HG03575 (cell line): ENCODE measurements at regions not wholly inside any gene's neighbourhood (a gene's known extent, or its start where the extent isn't known, plus 50 kb on each side); places are given as distances from the start of the nearest gene placed in this dataset.
"Not testable (repeated sequence)": the region's sequence is repeated elsewhere in the genome, so short reads cannot be mapped to it uniquely, and the experiment has no call there.

ENCODE experiments used
- ATAC-seq: cut with Tn5 transposase; IDR thresholded peaks from one replicate; pipeline ENCODE4 v1.9.1; 2021; ENCODE audit not compliant: unreplicated experiment, insufficient number of reproducible peaks, low FRiP score; ENCODE audit errors: extremely low read depth

DNA sequence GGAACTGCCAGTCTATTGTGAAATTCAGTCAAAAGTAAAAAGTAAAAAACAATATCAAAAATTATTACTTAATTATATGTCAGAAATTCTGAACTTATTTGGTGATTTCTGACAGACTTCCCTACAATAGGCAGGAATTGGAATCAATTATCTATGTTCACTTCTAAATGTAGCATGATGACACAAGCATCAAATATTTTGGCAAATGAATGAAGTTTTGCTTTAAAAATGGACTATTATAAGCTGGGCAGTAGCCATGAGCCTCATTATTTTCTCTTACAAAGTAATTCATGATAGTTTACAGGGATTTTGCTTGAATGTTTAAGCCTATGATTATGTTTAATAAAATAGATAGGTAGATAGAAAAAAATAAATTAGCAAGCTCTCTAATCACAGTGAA is 582.6 kb downstream of the SLITRK6 start:
- ATAC-seq = no peak

DNA sequence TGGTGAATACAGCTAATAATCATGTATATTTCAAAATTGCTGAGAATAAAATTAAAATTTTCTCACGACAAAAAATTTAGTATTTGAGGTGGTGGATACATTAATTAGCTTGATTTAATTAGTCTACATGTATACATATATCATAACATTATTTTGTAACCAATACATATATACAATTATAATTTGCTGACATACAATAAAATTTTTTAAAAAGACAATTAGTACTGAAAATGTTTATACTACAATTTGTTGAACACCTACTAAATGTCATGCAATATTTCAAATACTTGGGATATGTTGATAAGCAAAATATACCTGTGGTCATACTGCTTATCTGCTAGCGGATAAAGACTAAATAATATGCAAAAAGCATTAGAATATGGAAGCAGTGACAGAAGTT is 586.5 kb downstream of the SLITRK6 start:
- no peak for ATAC-seq

DNA sequence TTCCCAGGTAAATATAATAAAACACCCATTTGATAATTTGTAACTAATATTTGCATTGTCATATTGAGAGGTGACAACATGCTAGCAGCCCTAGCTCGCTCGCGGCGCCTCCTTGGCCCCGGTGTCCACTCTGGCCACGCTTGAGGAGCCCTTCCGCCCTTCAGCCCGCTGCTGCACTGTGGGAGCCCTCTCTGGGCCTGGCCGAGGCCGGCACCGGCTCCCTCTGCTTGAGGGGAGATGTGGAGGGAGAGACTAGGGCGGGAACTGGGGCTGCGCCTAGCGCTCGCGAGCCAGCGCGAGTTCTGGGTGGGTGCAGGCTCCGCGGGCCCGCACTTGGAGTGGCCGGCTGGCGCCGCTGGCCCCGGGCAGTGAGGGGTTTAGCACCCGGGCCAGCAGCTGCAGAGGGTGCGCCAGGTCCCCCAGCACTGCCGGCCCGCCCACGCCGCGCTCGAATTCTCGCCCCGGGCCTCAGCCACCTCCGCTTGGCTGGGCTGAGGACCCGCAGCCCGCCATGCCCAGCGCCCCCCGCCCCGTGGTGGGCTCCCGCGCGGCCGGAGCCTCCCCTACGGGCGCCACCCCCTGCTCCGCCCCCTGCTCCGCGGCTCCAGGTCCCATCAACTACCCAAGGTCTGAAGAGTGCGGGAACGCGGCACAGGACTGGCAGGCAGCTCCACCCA is 594.4 kb downstream of the SLITRK6 start:
- ATAC-seq = no peak

DNA sequence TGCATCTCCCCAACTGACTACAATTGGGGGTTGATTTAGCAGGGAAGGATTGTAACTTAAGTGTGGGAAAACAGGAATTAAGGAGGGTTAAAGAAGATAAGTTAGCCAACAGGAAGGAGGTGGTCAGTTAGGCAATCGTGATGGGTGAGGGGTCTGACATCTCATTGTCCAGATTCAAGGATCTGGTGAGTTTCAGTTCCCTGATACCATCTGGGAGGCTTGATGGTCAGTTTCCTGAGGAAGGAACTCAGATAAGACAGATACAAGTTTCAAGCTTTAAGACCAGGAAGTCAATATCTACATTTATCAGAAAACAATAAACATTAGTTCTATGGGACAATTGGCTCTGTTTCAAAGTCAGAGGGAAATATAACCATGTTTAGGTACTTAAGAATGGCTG is 601.8 kb downstream of the SLITRK6 start:
- no peak for ATAC-seq

DNA sequence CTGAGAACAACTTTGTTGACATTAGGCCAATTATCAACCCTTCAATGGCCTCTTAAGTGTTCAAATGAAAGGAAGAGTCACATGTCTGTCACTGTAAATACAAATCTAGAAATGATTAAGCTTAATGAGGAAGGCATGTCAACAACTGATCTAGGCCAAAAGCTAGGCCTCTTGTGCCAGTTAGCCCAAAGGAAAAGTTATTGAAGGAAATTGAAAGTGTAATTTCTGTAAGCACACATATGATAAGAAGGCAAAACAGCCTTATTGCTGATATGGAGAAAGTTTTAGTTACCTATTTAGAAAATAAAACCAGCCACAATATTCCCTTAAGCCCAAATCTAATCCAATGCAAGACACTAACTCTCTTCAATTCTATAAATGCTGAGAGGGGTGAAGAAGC is 604.7 kb downstream of the SLITRK6 start:
- no peak for ATAC-seq

DNA sequence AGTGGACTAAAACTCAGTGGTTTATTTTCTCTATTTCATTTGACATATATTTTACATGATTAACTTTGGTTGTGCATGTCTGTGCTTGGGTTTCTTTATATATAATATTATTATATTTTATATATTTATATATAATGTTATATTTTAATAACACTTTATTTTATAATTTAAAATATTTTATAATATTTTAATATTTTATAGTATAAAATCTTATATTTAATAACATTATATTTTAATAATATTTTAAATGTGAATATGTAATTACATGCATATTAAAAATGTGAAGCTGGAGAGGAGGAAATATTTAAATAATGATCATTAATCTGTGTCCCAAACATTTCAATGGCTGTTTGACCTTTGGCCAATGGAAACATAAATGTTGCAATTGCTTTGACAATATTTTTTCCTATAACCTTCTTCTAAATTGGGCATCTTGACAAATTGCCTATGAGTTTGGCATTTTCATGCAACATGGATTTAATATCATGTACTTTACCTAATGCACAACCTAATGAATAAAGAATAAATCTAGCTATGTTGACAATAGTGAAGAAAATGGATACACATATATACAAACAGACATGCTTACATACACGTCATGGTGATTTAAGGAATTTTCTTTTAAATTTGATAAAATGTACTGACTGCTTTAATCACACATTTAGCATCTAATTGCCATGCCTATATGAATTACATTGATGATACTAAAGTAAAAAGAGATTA is 607.1 kb downstream of the SLITRK6 start:
- no peak for ATAC-seq

DNA sequence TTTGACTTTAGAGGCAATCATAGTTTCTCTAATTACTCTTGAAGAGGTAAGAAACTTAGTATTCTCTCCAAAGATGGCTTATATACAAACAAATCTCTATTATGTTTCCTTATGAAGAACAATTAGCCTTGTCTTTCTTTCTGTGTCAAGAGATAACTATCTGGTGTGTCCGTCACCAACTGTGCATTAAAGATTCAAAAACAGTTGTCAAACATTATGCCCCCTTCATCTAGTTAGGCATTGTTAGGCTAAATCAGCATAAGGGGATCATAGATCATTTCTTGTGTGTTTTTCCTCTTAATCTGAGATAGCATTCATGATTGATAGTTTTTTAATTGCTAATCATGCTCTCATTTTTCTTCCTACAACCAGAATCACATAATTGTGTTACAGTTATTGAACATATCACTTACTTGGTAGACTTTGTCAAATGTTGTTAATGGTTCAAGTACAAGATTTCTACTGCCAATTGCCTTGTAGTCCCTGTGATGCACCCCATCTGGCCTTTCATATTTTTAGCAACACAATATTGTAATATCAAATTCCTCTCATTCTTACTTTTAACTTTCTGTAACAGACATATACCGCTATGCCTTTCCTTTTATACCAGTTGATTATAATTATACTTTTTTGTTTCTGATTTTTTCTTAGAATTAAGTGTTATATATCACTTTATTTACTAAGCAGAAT is 612.7 kb downstream of the SLITRK6 start:
- no peak for ATAC-seq

DNA sequence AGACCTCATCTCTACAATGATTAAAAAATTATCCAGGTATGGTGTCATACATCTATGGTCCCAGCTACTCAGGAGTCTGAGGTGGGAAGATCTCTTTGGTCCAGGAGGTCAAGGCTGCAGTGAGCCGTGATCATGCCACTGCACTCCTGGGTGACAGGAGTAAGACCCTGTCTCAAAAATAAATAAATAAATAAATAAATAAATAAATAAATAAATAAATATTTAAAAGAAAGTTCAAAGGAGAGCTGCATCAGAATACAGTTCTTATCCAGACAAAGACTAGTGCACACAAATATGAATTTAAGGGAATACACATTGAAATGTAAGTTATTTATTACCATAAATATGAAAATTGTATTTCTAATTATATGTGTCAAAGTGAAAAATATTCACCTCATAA is 624.9 kb downstream of the SLITRK6 start:
- ATAC-seq = no peak

DNA sequence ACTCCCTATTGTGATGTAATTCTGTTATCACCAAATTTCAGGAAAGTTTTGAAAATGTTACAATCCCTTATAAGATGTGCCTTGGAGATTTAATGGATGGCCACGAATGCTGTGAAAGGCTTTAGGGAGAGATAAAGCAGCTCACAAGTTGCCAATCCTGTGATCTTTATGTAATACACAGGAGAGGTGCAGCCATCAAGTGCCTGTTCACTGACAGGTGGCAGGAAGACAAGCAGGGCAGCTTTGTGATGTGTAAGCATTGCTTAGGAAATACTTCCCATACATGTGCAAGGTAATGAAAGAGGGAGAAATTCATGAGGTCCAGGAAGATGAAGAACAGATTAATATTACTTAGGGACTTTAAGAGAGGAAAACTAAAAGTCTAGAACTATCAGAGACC is 628.8 kb downstream of the SLITRK6 start:
- ATAC-seq = no peak

DNA sequence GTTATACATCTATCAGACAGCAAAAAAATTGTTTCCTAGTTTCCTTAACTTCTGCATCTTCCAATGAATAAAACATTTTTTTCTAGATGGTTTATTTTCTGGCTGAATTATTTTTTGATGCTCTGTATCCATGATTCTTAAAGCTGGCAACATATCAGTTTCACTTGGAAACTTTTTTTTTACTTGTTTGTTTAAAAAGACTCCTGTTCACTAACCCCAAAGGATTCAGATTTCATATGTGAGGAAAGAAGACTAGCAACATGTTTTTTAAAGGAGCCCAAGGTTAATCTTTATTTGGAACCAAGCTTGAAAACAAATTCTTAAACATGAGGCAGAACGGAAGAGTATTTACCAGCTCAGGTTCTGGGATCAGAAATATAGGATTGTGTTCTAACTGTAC is 632.3 kb downstream of the SLITRK6 start:
- ATAC-seq = no peak

DNA sequence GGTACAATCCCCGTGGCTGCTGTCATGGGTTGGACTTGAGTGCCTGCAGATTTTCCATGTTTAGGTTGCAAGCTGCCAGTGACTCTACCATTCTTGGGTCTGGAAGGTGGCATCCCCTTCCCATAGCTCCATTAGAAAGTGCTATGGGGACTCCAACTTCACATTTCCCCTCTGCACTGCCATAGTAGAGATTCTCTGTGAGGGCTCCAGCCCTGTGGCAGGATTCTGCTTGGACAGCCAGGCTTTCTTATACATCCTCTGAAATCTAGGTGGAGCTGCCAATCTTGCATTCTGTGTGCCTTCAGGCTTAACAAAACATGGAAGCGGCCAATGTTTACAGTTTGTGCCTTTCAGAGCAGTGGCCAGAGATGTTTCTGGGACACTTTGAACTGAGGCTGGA is 636.2 kb downstream of the SLITRK6 start:
- ATAC-seq = no peak

DNA sequence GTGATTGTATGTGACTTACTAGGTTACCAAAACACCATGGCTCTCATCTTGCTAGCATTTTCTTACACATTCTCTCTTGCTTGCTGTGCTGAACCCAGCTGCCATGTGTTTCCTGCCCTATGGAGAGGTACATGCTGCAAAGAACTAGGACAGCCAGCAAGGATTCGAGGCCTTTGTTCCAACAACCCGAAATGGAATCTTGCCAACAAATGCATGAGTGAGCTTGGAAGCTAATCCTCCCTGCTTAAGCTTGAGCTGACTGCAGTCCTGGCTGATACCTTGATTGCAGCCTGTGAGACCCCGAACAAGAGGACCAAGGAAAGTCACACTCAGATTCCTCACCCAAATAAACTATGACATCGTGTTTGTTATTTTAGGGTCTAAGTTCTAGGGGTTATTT is 651.2 kb downstream of the SLITRK6 start:
- ATAC-seq = no peak

DNA sequence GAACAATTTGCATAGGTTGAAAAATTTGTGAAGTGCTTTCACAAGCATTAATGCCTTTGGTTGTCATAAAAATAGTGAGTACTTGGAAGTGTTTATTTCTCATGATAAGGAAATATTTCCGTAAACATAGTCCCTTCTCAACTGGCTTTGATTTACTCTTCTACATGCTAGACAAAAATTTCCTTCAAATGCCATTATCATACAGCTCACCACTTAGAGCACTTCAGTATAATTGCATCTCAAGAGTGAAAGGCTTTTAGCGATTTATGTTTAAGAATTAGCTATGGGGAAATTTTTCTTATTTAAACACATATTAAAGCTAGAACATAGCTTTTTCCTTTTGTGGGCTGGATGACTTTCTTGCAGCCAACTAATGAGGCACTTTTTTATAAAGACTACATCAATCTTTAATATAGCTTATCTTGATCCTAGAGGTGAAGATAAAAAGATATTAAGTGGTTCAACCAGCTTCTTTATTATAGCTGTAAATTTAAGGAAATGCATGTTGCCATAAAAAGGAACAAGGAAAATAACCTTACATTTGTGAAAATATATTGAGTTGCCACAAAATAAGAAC is 656.8 kb downstream of the SLITRK6 start:
- ATAC-seq = no peak

DNA sequence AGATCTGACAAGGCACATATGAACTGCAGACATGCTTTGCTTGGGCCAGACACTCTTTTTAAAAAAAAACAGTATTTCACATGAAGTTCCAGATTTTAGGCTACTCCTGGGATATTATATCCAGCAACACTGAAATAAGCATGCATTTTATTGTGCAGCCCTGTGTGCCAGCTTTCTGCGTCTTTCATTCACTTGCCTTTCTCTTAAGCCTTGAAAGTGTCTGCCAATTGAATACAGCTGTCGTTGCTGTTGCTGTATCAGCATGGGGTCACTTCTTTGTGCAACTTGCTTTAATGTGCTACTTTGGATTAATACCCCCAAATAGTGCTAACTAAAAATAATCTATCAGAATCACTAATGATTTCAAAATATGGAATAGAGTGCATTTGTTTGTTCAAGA is 657.8 kb downstream of the SLITRK6 start:
- no peak for ATAC-seq

DNA sequence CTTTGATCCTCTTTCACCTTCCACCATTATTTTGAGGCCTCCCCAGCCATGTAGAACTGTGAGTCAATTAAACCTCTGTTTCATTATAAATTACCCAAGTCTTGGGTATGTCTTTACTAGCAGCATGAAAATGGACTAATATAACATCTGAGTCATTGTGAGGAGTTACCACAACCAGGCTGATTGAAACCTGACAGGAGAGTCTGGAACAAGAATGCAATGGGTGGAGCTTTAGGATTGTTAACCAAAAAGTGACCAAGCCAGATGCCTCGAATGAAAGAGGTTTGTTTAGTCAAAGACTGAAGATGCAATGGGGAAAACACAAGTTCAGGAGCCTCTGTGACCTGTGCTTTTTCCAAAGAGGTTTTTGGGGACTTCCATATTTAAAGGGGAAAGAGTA is 659.0 kb downstream of the SLITRK6 start:
- ATAC-seq = no peak

DNA sequence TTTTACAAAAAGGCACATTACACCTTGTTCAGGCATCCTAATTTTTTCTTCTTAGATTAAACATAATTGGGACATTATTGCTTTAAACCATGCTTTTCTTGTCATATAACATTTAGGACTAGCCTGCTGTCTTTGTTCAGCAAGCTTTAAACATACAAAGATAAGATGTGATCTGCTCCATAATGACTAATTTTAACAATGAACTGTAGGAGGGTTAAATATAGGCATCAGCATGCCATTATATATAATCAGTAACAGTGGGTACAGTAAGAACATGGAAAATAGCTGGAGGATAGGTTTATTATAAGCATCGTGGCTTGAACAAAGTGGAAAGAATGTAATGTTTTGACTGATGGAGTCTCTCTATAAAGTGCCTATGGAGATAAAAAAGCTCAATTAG is 661.7 kb downstream of the SLITRK6 start:
- ATAC-seq = no peak

DNA sequence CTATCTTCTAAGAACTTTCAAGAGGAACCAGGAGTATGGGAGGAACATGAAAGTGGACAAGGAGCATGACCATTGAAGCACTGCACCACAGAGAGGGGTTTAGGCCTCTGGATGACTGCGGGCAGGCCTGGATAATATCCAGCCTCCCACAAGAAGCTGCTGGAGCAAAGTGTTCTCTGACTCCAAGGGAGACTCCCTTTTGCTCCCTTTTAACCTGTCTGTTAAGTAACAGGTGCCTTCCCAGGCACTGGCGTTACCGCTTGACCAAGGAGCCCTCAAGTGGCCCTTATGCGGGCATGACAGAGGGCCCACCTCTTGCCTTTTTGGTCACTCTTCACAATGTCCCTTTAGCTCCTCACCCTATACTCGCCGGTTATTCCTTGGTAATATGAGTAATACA is 666.2 kb downstream of the SLITRK6 start:
- ATAC-seq = no peak

DNA sequence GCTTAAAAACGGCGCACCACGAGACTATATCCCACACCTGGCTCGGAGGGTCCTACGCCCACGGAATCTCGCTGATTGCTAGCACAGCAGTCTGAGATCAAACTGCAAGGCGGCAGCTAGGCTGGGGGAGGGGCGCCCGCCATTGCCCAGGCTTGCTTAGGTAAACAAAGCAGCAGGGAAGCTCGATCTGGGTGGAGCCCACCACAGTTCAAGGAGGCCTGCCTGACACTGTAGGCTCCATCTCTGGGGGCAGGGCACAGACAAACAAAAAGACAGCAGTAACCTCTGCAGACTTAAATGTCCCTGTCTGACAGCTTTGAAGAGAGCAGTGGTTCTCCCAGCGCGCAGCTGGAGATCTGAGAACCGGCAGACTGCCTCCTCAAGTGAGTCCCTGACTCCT is 675.7 kb downstream of the SLITRK6 start:
- ATAC-seq = not testable (repeated sequence)

DNA sequence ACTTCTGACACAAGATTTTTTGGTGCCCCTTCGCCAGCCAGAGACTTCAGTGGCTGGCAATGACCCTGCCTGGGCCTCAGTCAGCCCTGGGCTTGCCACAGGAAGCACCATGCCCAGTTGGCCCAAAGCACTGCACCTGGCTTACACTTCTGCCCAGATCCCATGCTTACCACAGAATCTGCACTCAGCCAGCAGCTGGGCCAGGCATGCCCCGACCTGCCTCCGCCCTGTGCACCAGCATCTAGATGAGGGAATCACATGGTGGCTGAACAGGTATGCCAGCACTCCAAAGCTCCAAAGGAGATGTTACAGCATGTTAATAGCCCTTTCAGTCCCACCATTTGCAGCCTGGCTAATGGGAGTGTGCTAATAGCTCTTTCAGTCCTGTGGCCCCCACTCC is 690.9 kb downstream of the SLITRK6 start:
- no peak for ATAC-seq

DNA sequence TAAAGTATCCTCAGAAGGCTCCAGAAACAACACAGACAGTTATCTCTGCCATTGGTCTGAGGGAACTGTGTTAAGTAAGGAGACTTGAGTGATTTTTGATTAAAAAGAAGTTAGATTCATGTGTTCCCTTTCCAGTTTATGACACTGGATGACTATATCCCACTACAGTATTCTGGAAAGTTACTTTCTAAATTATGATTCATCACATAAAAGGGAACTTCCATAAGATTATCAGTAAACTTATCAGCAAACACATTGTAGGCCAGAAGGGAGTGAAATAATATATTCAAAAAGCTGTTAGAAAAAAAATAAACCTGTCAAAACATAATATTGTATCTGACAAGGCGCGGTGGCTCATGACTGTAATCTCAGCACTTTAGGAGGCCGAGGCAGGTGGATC is 700.0 kb downstream of the SLITRK6 start:
- no peak for ATAC-seq
